DND-41 (cell line): ENCODE measurements at regions not wholly inside any gene's neighbourhood (a gene's known extent, or its start where the extent isn't known, plus 50 kb on each side); places are given as distances from the start of the nearest gene placed in this dataset.

Source experiments
- ATAC-seq: fragments of 200-7000 bp; cut with Tn5 transposase; 3 replicates; pipeline ENCODE4 v1.9.1; 2021; ENCODE audit warnings: low read depth; ENCODE audit not compliant: insufficient read depth
- DNase-seq: peaks from one replicate; pipeline ENCODE4 v3.0.0-alpha.2; 2020
- H2AFZ ChIP-seq: 2 replicates; pipeline ENCODE4 v1.6.0; 2012; ENCODE audit warnings: low read depth, low read length
- H3K27ac ChIP-seq: 2 replicates; pipeline ENCODE4 v1.5.1; 2012; ENCODE audit warnings: low read length, inconsistent platforms
- H3K27me3 ChIP-seq: fragments of 200-600 bp; sonication (generic); 2 replicates; pipeline ENCODE4 v1.6.0; 2012; ENCODE audit warnings: low read length, mild to moderate bottlenecking, inconsistent platforms; ENCODE audit not compliant: insufficient read depth, poor library complexity
- H3K36me3 ChIP-seq: 2 replicates; pipeline ENCODE4 v1.5.1; 2012; ENCODE audit warnings: low read length, inconsistent platforms; ENCODE audit not compliant: insufficient read depth
- H3K4me1 ChIP-seq: 2 replicates; pipeline ENCODE4 v1.5.1; 2012; ENCODE audit warnings: mild to moderate bottlenecking, low read length; ENCODE audit not compliant: insufficient read depth
- H3K4me2 ChIP-seq: 2 replicates; pipeline ENCODE4 v1.6.0; 2012; ENCODE audit warnings: mild to moderate bottlenecking, moderate library complexity, low read length, inconsistent platforms; ENCODE audit not compliant: insufficient read depth
- H3K4me3 ChIP-seq, 2 experiments: fragments of 200-600 bp in 1 of 2; shearing (Covaris generic) in 1 of 2; 2 replicates each; pipeline ENCODE4 v1.5.1; 2012 to 2016; ENCODE audit warnings: inconsistent platforms in 2 of 2, low read length in 2 of 2, mild to moderate bottlenecking in 2 of 2, low read depth in 1 of 2, moderate library complexity in 1 of 2
- H3K79me2 ChIP-seq: 2 replicates; pipeline ENCODE4 v1.6.0; 2012; ENCODE audit warnings: low read length, inconsistent platforms; ENCODE audit not compliant: insufficient read depth
- H3K9ac ChIP-seq: 2 replicates; pipeline ENCODE4 v1.6.0; 2012; ENCODE audit warnings: low read depth, mild to moderate bottlenecking, inconsistent platforms, low read length, moderate library complexity
- H3K9me3 ChIP-seq: 2 replicates; pipeline ENCODE4 v1.5.1; 2012; ENCODE audit warnings: low read length, moderate library complexity, mild to moderate bottlenecking, inconsistent platforms; ENCODE audit not compliant: insufficient read depth, severe bottlenecking
- H4K20me1 ChIP-seq: 2 replicates; pipeline ENCODE4 v1.6.0; 2012; ENCODE audit warnings: low read length; ENCODE audit not compliant: insufficient read depth
- EZH2 ChIP-seq: IDR thresholded peaks from 3 replicates; pipeline ENCODE4 v1.6.1; 2012; ENCODE audit warnings: borderline replicate concordance, low read depth, mild to moderate bottlenecking, moderate library complexity, low read length, inconsistent platforms; ENCODE audit not compliant: severe bottlenecking
- TF ChIP-seq, protein P1 (sequence below): IDR thresholded peaks from 2 replicates; pipeline ENCODE4 v1.5.1; 2012; ENCODE audit warnings: borderline replicate concordance, low read length, moderate library complexity, mild to moderate bottlenecking; ENCODE audit not compliant: poor library complexity, severe bottlenecking; ENCODE audit errors: extremely low read depth

DNA sequence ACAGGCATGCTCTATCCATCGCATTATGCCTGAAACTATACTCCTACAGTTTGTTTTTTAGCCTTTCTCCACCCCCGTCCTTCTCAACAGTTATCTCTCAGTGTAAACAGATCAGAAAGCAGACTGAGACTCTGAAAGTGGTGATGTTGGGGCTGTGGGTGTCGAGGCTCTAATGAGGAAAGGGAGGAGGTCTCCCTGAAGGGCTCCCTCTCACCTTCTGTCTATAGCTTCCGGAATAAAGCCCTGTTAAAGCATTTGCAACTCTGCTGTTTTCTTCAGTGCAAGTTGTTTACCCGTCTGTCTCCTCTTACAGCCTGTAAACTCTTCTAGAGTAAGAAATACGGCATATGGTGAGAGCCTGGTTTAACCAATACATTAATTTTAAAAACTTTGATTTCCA is 136.7 kb upstream of the SYT4 start:
- no peak for DNase-seq
- no peak for ATAC-seq
- H3K4me2 ChIP-seq, result no peak overlapping the region

DNA sequence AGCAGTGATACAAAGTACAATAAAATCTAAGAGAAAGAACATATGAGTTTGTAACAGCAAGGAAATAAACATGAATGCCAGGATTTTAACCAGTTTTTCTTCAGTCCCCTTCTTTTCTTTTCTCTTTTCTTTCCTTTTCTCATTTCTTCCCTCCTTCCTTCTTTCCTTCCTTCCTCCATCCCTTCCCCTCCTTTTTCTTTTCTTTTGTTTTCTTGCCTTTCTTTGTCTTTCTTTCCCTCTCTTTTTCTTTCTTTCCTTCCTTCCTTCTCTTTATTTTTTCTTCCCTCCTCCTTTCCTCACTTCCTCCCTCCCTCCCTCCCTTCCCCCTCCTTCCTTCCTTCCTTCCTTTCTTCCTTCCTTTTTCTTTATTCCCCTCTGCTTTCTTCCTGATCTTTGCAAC is 142.8 kb upstream of the SYT4 start:
- Histone ChIP-seq H3K4me2 (no peak overlapping the region), H3K36me3 (no peaks in the 10 kb centered on the region), H3K27me3 (no peaks in the 10 kb centered on the region), H3K27ac (no peak overlapping the region), H3K9me3 (no peaks in the 10 kb centered on the region), H3K9ac (no peak overlapping the region), H4K20me1 (no peaks in the 10 kb centered on the region), H3K4me3 (no peak overlapping the region), H2AFZ (no peak overlapping the region), H3K79me2 (no peaks in the 10 kb centered on the region), H3K4me1 (no peaks in the 10 kb centered on the region)
- no peak for DNase-seq
- TF ChIP-seq, protein P1, sequence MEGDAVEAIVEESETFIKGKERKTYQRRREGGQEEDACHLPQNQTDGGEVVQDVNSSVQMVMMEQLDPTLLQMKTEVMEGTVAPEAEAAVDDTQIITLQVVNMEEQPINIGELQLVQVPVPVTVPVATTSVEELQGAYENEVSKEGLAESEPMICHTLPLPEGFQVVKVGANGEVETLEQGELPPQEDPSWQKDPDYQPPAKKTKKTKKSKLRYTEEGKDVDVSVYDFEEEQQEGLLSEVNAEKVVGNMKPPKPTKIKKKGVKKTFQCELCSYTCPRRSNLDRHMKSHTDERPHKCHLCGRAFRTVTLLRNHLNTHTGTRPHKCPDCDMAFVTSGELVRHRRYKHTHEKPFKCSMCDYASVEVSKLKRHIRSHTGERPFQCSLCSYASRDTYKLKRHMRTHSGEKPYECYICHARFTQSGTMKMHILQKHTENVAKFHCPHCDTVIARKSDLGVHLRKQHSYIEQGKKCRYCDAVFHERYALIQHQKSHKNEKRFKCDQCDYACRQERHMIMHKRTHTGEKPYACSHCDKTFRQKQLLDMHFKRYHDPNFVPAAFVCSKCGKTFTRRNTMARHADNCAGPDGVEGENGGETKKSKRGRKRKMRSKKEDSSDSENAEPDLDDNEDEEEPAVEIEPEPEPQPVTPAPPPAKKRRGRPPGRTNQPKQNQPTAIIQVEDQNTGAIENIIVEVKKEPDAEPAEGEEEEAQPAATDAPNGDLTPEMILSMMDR, result no peak
- TF ChIP-seq EZH2, result no peak
- no peak for ATAC-seq

More for the DNA sequence above, 136.7 kb upstream of the SYT4 start:
- Histone ChIP-seq H4K20me1 (no peaks in the 10 kb centered on the region), H3K36me3 (no peaks in the 10 kb centered on the region), H3K4me3 (no peak overlapping the region), H3K79me2 (no peaks in the 10 kb centered on the region), H3K27me3 (no peaks in the 10 kb centered on the region), H3K9ac (no peak overlapping the region), H3K4me1 (no peaks in the 10 kb centered on the region), H3K27ac (no peak overlapping the region), H3K9me3 (no peaks in the 10 kb centered on the region), H2AFZ (no peak overlapping the region)
- TF ChIP-seq, protein P1, result no peak
- no peak for TF ChIP-seq EZH2

DNA sequence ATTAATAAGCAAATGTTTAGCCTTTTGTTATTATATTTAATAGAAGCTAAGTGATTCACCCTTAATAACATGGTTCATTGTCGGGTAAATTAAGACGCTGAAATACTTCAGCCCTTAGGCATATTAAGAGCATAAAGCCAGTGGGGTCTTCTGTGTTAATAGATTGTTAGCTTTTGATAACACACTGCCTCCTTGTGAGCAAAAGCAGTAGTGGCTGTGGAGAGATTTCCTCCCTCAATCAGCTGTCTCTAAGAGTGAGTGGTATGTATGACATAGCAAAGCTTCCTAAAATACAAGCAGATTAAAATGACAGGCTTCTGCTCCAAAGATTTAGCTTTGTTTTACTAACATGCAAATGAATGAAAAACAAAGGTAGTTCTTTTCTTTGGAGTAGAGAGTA is 143.7 kb upstream of the SYT4 start:
- DNase-seq, result no peak
- Histone ChIP-seq H3K9ac (no peak overlapping the region), H3K79me2 (no peaks in the 10 kb centered on the region), H3K27ac (no peak overlapping the region), H3K27me3 (no peaks in the 10 kb centered on the region), H2AFZ (no peak overlapping the region), H3K36me3 (no peaks in the 10 kb centered on the region), H4K20me1 (no peaks in the 10 kb centered on the region), H3K4me2 (no peak overlapping the region), H3K9me3 (no peaks in the 10 kb centered on the region), H3K4me3 (no peak overlapping the region), H3K4me1 (no peaks in the 10 kb centered on the region)
- TF ChIP-seq, protein P1, result peak; percentile 44
- no peak for TF ChIP-seq EZH2
- ATAC-seq, result no peak

DNA sequence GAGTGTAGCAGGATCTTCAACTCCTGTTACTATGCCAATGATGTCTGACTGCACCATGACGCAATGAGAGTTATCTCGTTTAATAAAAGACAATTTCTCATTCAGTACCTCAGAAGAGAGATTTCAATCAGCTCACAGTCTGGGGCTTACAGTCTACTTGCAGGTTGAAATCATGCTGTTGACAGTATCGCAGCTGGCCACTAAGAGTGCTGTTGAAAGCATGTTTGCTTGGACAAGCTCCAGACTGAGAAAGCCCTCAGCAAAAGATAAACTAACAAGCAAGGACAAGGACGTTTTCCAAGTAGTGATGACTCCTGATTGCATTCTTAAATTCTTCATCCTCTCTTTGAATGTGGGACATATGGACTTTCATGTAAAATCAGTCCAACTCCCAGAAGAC is 145.2 kb upstream of the SYT4 start:
- Histone ChIP-seq H3K4me2 (no peak overlapping the region), H3K27me3 (no peaks in the 10 kb centered on the region), H2AFZ (no peak overlapping the region), H3K9me3 (no peaks in the 10 kb centered on the region), H3K36me3 (no peaks in the 10 kb centered on the region), H3K4me1 (no peaks in the 10 kb centered on the region), H3K9ac (no peak overlapping the region), H3K4me3 (no peak overlapping the region), H3K27ac (no peak overlapping the region), H3K79me2 (no peaks in the 10 kb centered on the region), H4K20me1 (no peaks in the 10 kb centered on the region)
- no peak for DNase-seq
- TF ChIP-seq, protein P1, result peak; percentile 9
- no peak for TF ChIP-seq EZH2
- ATAC-seq, result no peak
